PFSK-1 (cell line): ENCODE measurements at regions not wholly inside any gene's neighbourhood (a gene's known extent, or its start where the extent isn't known, plus 50 kb on each side); places are given as distances from the start of the nearest gene placed in this dataset.

ENCODE experiments used
- POLR2AphosphoS5 ChIP-seq: IDR thresholded peaks from 2 replicates; pipeline ENCODE4 v1.6.1; 2012; ENCODE audit warnings: low read depth, mild to moderate bottlenecking, control low read depth, low read length, moderate library complexity
- REST ChIP-seq, 2 experiments: IDR thresholded peaks; 2 replicates each; pipeline versions ENCODE4 v1.6.1 to v1.8.0; 2011 to 2012; ENCODE audit warnings: low read depth in 2 of 2, low read length in 2 of 2, control low read depth in 1 of 2, inconsistent platforms in 1 of 2, mild to moderate bottlenecking in 1 of 2, moderate library complexity in 1 of 2; ENCODE audit not compliant: insufficient read depth in 1 of 2
- SIN3A ChIP-seq: IDR thresholded peaks from 2 replicates; pipeline ENCODE4 v1.6.1; 2012; ENCODE audit warnings: mild to moderate bottlenecking, low read length, moderate library complexity, borderline replicate concordance; ENCODE audit not compliant: insufficient read depth

GRCh38 chr22:22329792-22330191, 85.2 kb downstream of the VPREB1 start:
- TF ChIP-seq REST (IDR thresholded peaks at IDR 0.05; ENCODE audit: insufficient read depth in 1 of 2, low read depth in 2 of 2, low read length in 2 of 2) (no peak), POLR2AphosphoS5 (no peak), SIN3A (no peak)
